GM18858 (cell line): ENCODE measurements at regions not wholly inside any gene's neighbourhood (a gene's known extent, or its start where the extent isn't known, plus 50 kb on each side); places are given as distances from the start of the nearest gene placed in this dataset.

Experiments
- ATAC-seq: cut with Tn5 transposase; IDR thresholded peaks from one replicate; pipeline ENCODE4 v1.9.1; 2021; ENCODE audit not compliant: unreplicated experiment

DNA sequence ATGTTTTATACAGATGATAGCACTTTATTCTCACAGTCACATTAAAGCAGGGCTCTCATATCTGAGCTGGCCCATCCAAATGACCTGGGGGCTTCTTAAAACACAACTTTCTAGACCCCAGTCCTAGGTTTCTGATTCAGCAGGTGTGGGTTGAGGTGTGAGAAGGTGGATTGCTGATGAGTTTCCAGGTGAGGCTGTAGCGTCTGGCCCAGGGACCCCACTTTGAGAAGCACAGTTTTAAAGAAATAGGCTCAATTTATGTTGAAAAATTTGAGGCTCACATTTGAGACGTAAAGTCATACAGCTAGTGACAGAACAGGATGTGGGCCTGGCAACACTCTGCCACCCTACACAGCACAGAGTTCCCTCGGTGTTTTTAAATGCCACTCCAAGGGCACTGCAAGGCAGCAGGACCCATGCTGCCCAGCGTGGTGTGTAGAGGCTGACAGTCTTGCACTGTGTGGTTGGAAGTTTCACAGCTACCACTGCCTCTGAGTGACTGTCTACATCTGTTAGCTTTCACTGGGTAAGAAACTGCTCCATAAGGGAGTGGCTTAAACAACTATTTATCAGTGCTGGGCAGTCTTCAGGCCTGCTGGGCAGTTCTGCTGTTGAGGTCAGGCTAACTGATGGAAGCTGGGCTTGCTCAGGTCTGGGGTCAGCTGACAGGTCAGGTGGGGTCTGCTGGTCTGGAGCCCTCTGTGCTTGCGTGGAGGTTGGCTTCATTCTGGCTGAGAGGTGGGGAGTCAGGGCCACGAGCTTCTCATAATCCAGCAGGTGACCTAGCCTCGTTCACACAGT lies 319.7 kb downstream of the CXCL12 start:
- no peak for ATAC-seq

DNA sequence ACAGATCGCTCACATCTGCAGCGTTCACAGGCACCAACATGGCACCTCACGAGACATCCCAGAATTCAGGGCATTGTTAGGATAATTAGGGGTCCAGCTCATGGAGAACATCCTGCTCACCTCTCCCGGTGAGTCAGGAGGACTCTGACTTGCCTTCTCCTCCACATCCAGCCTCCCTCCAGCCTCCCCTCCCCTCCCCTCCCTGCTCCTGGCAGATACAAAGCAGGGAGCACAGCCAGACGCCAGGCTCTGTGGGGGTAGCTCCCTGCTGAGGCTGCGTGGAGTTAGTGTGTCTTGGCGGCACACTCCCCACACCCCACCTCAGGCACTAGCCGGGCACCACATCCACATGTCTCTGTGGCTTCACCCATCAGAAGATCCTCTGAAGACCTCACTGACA lies 320.6 kb downstream of the CXCL12 start:
- no peak for ATAC-seq

DNA sequence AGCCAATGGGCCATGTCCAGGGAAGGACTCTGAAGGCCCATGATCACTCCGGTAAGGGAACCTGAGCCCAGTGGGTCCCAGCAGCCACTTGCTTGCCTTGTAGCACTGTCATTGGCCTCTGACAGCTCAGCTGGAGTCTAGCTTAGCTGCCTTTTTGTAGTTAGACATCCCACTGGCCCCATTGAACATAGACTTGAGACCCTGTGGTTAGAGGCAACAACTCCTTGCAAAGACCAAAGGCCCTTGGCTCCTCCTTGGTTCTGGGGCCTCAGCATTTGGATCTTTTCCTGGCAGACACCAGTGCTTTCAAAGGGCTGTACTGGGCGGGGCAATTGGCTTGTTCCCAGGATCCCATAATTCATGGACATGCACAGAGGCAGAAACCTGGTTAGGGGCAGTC lies 321.2 kb downstream of the CXCL12 start:
- no peak for ATAC-seq

DNA sequence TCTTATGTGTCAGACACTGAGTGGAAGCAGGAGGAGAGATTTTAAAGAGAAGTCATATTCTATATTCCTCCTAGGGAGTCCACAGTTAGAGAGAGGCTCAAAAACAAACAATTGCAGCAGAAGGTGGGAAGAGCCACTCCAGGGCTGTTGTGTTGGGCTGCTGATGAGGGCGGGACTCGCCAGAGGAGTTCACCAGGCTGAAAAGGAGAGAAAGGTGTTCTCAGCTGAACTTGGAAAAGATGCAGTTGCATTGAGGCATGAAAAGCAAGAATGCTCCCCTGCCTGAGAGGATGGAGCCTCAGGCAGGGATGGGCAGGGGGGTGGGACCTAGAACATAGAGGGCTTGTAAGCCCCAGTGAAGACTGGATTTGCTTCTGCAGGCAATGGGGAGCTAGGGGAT lies 324.2 kb downstream of the CXCL12 start:
- ATAC-seq = no peak

DNA sequence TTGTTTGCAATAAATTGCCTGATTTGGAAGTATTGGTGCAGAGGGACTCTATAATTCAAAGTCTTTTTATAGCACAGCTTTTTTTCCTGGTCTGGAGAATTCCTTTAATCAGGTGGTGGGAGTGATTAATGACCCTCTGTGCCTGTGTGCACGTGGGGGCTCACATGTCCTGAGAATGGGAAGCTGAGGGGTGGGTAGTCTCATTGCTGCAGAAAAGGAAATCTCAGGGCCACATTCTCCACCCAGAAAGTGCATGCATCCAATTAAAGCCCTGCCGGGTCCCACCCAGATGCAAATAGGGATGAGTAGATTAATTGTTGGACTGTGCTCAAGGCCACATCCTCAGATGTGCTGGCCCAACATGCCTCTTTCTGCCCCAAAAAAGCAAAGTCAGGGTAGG lies 324.7 kb downstream of the CXCL12 start:
- no peak for ATAC-seq

DNA sequence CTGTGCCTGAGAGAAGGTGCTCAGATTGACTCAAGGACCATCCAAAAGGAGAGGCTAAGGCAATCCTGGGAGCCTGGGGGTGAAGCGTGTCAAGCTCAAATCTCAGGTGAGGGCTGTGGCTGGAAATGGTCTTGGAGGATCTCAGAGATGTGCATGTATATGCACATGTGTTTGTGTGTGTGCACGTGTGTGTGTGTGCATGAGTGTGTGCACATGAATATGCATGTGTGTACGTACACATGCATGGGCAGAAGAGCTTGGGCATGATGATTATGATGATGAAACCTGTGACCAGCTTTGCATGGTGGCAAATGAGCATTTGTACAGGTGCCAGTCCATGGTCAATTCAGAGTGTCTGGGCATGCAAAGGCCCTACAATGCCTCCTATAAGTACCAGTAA lies 326.6 kb downstream of the CXCL12 start:
- no peak for ATAC-seq

DNA sequence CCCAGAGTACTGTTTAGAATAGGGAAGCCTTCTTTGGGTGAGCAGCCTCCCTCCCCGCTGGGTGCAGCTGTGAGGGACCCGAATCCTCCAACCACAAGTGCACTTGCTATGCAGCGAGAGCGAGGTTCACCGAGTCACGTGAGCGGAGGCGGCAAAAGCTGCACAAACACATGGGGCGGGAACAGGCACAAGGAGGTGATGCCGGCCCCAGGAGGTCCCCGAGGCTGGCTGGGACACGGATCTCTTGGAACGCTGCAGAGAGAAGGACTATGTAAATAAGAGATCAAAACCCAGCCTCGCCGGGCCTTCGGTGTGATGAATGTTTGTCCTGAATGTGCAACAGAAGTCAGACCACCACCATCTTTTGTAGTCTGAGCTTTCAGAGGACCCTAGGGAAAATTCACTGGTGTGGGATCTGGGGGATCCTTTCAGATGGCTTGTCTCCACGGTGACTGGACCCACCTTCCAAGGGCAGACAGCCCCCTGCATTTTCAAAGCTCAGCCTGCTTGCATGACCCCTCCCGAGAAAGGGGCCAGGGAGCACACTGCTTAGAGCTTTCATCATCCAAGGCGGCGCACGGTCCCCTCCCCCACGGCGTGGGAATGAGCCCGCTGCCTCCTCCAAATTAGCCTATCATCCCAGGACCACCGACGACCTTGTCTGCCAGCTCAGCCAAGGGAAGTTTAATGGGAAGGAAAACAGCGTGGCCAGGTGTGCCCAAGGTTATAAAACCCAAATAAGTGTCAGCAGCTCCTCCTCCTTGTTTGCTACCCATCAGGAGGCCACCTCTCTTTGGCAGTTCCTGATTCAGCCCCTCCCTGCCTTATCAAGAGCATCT lies 327.7 kb downstream of the CXCL12 start:
- no peak for ATAC-seq

DNA sequence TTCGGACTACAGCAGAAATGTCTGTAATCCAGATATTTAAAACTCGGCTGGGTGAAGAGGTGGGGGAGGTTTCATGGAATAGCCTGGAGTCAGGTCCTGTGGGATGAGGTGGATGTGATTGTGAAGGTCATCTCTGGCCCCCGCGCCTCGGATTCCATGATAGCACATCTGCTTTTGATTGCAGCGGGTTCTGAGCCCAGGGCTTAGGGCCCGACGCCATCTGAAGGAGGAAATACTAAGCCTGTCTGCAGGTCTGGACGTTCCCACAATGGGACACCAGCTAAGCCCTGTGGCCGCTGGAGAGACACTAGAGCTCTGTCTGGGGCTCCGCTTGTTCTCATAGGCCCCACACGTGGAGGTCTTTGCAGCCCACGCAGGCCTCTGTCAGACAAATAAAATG lies 328.7 kb downstream of the CXCL12 start:
- ATAC-seq = no peak

DNA sequence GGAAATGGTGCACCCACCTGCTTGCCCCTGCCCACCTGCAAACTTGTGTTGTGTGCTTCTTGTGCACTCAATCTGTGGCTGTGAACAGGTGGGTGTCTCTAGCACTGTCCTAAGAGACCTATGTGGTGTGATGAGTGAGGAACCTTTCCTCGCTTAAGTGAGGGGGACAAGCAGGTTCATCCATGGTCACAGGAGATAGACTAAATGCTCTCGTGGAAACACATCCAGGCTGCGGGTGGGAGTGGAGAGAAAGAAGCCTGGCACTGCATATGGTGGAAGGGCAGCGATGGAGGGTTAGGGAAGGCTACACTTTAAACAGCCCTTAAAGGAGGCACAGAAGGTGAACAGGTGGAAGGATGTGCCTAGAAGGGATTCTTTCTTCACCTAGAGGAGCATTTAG lies 330.9 kb downstream of the CXCL12 start:
- no peak for ATAC-seq

DNA sequence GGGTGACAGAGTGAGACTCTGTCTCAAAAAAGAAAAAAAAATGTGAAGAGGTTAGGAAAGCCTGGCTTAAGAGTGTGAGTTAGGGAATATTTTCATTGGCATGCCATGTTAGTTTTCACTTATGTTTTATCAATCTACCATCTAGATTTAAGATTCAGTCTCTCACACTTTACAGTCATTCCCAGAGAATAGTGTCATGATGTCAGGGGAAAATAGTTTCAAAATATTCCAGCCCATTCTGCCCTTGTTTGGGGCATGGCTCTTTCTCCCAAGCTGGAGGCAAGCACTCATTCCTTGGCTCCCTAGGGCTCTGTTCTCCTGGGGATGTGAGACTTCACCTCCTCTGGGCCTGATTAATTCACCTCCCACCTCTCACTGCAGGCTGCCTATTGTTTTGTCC lies 331.5 kb downstream of the CXCL12 start:
- no peak for ATAC-seq

DNA sequence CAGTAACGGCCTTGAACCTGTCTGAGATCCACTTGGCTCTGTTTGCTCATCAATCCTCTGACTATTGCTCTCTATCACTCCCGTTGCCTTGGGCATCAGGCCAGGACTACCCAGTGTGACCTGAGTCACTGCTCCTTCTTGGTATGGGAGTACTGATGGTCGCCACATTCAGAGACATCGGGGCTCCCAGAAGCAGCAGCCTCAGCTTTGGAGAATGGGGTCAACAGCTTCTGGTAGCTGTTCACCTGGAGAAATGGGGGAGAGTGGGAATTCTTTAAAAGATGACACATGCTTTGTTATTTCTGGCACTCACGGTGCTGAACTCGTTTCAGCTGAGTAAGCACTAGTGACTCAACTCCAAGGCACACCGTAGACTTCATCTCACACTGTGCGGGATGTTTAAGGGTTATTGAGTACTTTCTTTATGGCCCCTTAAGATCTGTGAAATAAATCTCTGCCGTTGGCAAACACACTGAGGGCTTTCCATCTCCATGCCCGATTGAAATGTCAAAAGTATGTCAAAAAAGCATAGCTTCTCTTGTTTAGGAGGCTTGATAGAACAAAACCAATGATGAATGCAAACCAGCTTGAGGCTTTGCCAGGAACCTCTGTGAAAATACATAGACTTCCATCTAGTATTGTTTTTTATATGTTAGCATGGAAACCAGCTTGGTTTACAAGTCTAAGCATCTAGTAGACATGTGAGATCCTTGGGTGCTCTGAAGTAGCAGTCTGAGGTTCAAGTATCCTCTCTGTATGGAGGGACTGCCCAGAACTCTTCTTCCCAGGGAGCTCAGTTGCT lies 333.1 kb downstream of the CXCL12 start:
- no peak for ATAC-seq

DNA sequence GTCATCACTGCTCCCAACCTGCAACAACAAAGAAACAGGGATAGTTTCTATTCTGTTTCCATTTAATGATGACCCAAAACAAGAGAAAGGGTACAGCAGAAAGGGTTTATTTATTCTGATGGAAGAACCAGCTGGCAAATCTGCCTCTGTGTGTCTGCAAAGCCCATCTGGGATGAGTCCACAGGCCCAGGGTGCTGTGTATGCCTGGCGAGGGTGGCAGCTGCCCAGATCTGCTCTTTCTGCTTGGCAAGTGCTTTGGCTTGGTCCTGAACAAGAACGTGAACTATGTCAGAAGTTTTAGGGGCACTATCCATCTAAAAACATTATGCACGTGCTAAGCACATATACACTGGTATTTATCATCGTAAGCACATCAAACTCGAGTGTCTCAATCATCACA lies 333.8 kb downstream of the CXCL12 start:
- no peak for ATAC-seq

DNA sequence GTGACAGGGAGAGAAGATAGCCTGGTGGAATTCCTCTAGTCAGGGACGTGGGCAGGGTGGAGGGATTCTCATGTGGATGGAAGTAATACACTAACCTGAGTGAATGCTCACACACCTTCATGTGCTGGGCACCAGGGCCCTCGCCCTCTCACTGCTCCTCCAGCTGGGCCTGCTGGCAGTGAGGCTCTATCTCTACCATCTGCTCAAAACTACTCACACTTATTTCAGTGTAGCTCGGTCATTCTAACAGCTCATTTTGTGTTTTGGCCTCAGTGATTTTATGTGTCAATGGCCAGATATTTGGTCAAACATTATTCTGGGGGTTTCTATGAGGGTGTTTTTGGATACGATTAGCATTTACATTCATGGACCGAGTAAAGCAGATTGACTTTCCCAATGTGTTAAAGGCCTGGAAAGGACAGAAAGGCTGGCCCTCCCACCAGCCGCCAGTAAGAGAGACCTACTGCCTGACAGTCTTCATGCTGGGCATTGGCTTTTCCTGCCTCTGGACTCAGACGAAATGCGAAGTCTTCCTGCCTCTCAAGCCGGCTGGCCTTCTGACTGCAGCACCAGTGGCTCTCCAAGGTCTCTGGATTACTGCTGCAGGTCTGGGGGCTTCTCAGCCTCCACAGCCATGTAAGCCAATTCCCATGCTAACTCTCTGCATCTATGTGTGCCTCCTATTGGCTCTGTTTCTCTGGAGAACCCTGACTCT lies 335.4 kb downstream of the CXCL12 start:
- no peak for ATAC-seq

DNA sequence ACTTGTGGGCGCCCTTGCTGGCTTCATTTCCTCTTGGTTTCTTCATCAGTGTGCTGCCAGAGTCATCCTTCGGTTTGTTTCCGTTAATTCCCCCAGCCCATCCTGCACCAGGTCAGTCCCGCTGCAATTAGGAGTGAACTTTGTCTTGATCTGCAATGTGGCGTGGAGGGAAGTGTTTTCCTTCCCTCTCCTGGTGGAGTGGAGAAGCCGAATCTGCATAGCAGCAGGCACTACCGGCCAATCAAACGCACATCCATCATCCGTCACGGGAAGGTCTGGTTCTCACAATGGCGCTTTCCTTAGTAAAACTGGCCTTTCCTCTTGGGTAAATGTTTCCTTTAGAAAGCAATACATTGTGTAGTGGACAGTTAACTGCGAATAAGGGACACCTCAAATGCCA lies 337.5 kb downstream of the CXCL12 start:
- no peak for ATAC-seq

DNA sequence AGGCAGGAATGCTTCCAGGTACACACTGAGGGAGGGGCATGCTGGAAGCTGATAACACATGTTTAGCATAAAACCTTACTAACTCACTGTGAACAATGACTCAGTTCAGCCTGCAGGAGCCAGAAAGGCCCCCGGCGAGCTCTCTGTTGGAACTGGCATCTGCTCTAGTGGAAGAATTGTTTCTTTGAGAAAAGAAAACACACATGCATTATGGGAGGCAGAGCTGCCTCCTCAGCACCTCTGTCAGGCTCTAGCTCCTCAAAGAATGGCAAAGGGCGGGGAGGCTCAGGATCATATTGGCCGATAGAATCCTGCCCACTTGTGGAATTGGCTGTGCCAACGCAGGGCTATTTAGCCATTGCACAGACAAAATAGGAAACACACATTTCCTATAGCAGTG lies 338.3 kb downstream of the CXCL12 start:
- ATAC-seq = no peak

DNA sequence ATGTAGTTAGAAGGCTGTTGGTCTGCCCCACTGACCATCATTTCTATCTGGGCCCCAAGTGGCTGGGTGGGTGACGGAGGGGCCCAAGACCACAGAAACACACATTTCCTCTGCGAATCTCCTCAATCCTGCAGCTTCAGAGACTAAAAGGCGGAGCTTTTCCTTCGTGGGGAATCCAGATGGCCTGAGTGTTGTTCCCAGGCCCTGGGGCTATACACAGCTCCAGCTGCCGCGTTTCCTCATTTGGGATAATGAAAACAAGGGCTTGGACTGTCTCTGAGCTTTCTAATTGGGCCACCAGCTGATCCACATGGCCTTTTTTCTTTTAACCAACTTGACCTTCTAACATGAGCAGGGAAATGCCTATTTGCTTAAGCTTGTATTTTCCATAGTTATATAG lies 339.9 kb downstream of the CXCL12 start:
- ATAC-seq = no peak

DNA sequence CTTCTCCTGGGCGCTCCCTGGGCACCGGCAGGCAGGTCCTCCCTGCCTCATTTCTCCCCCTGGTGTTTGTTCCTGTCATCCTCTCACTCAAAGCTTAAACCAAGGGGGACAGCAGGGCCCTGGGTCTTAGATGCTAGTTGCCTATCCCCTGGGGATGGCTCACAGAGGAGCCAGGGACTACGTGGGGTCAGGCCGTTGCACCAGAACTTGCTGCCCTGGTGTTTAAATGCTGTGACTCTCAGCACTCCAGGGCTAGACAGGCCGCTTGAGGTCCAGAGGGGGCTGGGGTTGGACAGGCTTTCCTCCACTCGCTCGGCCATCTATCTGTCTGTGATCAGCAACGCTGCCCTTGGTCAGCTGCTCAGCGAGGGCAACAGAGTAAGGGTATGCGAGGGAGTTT lies 340.3 kb downstream of the CXCL12 start:
- ATAC-seq = no peak

DNA sequence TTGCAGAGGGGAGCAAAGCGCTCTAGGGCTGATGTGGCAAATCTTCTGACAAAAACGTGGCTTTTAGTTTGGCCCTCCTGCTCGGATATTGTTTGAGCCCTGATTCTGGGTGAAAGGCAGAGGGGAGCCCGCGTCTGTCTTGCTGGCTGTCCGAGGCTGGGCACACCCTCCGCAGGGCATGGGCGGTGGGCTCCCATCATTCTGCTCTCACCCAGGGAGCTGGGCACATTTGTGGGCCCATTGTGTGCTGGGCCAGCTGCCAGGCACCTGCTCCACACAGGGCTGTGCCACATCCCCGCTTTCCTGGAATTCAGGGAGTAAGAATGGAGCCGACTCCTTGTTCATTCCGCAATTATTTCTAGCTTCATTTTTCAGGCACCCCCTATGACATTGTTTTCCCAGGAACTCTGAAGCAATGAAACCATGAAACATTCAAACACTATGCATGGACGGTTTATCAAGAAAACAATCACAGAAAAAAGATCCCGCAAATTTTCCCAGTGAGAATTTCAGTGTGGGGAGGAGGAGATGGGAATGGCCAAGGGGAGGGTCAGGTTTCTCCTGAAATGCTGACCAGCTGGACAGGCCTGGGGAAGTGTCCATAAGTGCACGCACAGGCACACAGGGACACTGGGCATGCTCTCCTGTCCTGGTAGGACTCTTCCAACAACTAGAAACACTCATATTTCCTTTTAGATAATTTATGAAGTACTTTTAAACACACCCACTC lies 341.1 kb downstream of the CXCL12 start:
- no peak for ATAC-seq

DNA sequence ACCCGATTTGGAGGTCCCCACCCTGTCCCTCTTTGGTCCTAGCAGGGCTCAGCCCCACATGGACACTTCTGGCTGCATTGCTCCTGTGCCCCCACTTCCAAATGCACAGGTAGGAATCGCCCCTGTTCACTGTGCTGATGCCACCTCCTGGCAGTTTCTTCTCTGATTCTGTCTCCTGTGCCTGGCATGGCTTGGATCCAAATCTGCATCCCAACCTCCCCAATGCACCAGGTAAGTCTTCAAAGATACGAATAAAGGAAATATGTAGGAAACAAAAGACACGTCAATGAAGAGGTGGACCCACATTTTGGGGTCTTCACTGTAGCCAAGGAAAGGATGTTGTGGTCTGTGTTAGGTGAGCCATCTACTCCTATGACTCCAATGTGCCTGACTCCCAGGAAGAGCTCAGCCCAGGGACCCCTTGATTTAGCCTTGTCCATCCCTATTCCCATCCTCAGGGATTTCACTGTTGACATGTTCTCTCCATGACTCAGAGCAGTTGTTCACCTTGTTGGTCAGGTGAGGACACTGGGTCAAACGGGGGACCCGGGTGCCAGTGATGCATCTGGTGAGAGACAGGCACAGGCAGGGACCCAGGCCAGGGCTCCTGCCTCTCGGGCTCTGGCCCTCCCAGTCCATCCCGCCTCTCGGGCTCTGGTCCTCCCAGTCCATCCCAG lies 341.8 kb downstream of the CXCL12 start:
- ATAC-seq = no peak
